DND-41 (cell line): ENCODE measurements at regions not wholly inside any gene's neighbourhood (a gene's known extent, or its start where the extent isn't known, plus 50 kb on each side); places are given as distances from the start of the nearest gene placed in this dataset.

ENCODE experiments used
- CTCF ChIP-seq: IDR thresholded peaks from 2 replicates; pipeline ENCODE4 v1.5.1; 2012; ENCODE audit warnings: borderline replicate concordance, low read length, moderate library complexity, mild to moderate bottlenecking; ENCODE audit not compliant: poor library complexity, severe bottlenecking; ENCODE audit errors: extremely low read depth
- EZH2 ChIP-seq: IDR thresholded peaks from 3 replicates; pipeline ENCODE4 v1.6.1; 2012; ENCODE audit warnings: borderline replicate concordance, low read depth, mild to moderate bottlenecking, moderate library complexity, low read length, inconsistent platforms; ENCODE audit not compliant: severe bottlenecking

- TF ChIP-seq CTCF, result no peak
- TF ChIP-seq EZH2, result no peak
Measured at GRCh38 chr16:65657071-65657494, 535.2 kb upstream of the CDH11 start.
